CD4-positive, alpha-beta memory T cell (primary cell): ENCODE measurements at regions not wholly inside any gene's neighbourhood (a gene's known extent, or its start where the extent isn't known, plus 50 kb on each side); places are given as distances from the start of the nearest gene placed in this dataset.

Source experiments
- CTCF ChIA-PET: fragments of 350-600 bp; sonication (Branson Sonifier 250); formaldehyde crosslinking; loops from one replicate; lab custom pipeline; 2021; ENCODE audit warnings: inconsistent platforms; ENCODE audit not compliant: partially characterized antibody; lab: Charles Lee
- POLR2A ChIA-PET: fragments of 350-600 bp; sonication (Branson Sonifier 250); formaldehyde crosslinking; loops from one replicate; lab custom pipeline; 2021; ENCODE audit not compliant: partially characterized antibody; lab: Charles Lee
- DNase-seq, 5 donors: peaks; one replicate each; pipeline versions ENCODE4 v3.0.0 to v3.0.0-alpha.2; 2020 to 2022; ENCODE audit warnings: mixed read lengths in 1 of 5
- H3K27ac ChIP-seq: one replicate; pipeline ENCODE4 v1.7.0; 2013; ENCODE audit warnings: low read depth, low read length
- H3K27me3 ChIP-seq: 2 replicates; pipeline ENCODE4 v1.7.0; 2013; ENCODE audit warnings: mild to moderate bottlenecking, low read length, moderate library complexity; ENCODE audit not compliant: insufficient read depth
- H3K36me3 ChIP-seq: 2 replicates; pipeline ENCODE4 v1.7.0; 2013; ENCODE audit warnings: mild to moderate bottlenecking, low read length, moderate library complexity; ENCODE audit not compliant: insufficient read depth
- H3K4me1 ChIP-seq: 2 replicates; pipeline ENCODE4 v1.7.0; 2013; ENCODE audit warnings: mild to moderate bottlenecking, low read length, moderate library complexity; ENCODE audit not compliant: insufficient read depth
- H3K4me3 ChIP-seq, 2 donors: one replicate each; pipeline ENCODE4 v1.7.0; 2013; ENCODE audit warnings: low read length in 2 of 2, mild to moderate bottlenecking in 1 of 2
- H3K9me3 ChIP-seq, 2 donors: one replicate each; pipeline ENCODE4 v1.7.0; 2013; ENCODE audit warnings: low read length in 2 of 2, control low read depth in 1 of 2; ENCODE audit not compliant: control insufficient read depth in 1 of 2
- H3K27ac Mint-ChIP-seq, 7 donors: one replicate each; pipeline ENCODE4 v1.8.0; 2020 to 2021; ENCODE audit warnings: mixed read lengths in 7 of 7, mild to moderate bottlenecking in 6 of 7, inconsistent platforms in 3 of 7, moderate library complexity in 3 of 7
- H3K27me3 Mint-ChIP-seq, 2 donors: one replicate each; pipeline ENCODE4 v1.8.0; 2020 to 2021; ENCODE audit warnings: mixed read lengths in 2 of 2
- H3K36me3 Mint-ChIP-seq, 2 donors: one replicate each; pipeline ENCODE4 v1.8.0; 2020 to 2021; ENCODE audit warnings: mixed read lengths in 2 of 2, inconsistent platforms in 1 of 2, mild to moderate bottlenecking in 1 of 2
- H3K4me1 Mint-ChIP-seq, 4 donors: one replicate each; pipeline ENCODE4 v1.8.0; 2020 to 2021; ENCODE audit warnings: mixed read lengths in 4 of 4, mild to moderate bottlenecking in 1 of 4
- H3K4me3 Mint-ChIP-seq, 8 donors: one replicate each; pipeline ENCODE4 v1.8.0; 2020 to 2021; ENCODE audit warnings: mixed read lengths in 8 of 8, mild to moderate bottlenecking in 7 of 8, moderate library complexity in 6 of 8, inconsistent platforms in 3 of 8
- H3K9me3 Mint-ChIP-seq, 8 donors: one replicate each; pipeline ENCODE4 v1.8.0; 2020 to 2021; ENCODE audit warnings: mixed read lengths in 8 of 8, mild to moderate bottlenecking in 5 of 8, inconsistent platforms in 3 of 8, moderate library complexity in 1 of 8
- intact Hi-C: fragments of 100-400 bp; cut with micrococcal nuclease; formaldehyde crosslinking; loops from one replicate; pipeline ENCODE4 v1.15.1; 2023

DNA sequence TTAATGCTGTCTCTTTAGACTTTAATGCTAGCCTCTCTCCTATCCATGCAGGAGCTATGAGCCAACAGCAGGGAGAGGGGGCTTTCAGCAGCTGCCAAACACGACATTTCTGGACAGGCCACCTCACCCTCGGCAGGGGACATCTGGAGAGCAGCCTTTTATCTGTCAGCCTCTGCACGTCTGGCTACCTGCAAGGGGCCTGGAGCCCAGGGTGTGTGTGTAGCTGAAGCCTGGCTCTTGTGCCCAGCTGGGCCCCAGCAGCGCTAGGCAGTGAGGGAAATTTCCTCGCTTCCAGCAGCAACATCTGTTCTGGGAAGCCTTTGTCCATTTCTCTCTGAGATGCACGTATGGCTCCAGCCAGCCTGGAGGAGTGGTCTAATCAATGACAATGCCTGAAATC lies 728.7 kb upstream of the ID2 start:
- H3K27ac Mint-ChIP-seq: no peak overlapping the region
- Histone ChIP-seq H3K27ac (no peak overlapping the region), H3K4me3 (no peak overlapping the region), H3K4me1 (no peaks in the 10 kb centered on the region), H3K9me3 (no peaks in the 10 kb centered on the region), H3K27me3 (no peaks in the 10 kb centered on the region), H3K36me3 (no peaks in the 10 kb centered on the region)
- no peaks in the 10 kb centered on the region for H3K9me3 Mint-ChIP-seq
- H3K4me1 Mint-ChIP-seq: no peaks in the 10 kb centered on the region
- H3K36me3 Mint-ChIP-seq: no peaks in the 10 kb centered on the region
- CTCF ChIA-PET: interaction anchor here (0.6 kb wide), 1 partner anchor 9 kb away, joined by 3 read pairs; no protein-coding TSS in a partner anchor
- no peak overlapping the region for H3K4me3 Mint-ChIP-seq
- H3K27me3 Mint-ChIP-seq: no peaks in the 10 kb centered on the region
- no peak for DNase-seq
- intact Hi-C loops: no loop called here
- POLR2A ChIA-PET: no interaction called here

- Histone ChIP-seq H3K4me3 (no peak overlapping the region), H3K4me1 (no peaks in the 10 kb centered on the region), H3K27me3 (no peaks in the 10 kb centered on the region), H3K27ac (no peak overlapping the region), H3K36me3 (no peaks in the 10 kb centered on the region), H3K9me3 (no peaks in the 10 kb centered on the region)
- Mint-ChIP-seq H3K4me3 (no peak overlapping the region), H3K9me3 (no peaks in the 10 kb centered on the region), H3K4me1 (no peaks in the 10 kb centered on the region), H3K27me3 (no peaks in the 10 kb centered on the region), H3K36me3 (no peaks in the 10 kb centered on the region), H3K27ac (no peak overlapping the region)
- DNase-seq: no peak
- intact Hi-C loops: no loop called here
- ChIA-PET CTCF (no interaction called here), POLR2A (no interaction called here)
Observed at GRCh38 chr2:7954234-7954633, 727.6 kb upstream of the ID2 start.

DNA sequence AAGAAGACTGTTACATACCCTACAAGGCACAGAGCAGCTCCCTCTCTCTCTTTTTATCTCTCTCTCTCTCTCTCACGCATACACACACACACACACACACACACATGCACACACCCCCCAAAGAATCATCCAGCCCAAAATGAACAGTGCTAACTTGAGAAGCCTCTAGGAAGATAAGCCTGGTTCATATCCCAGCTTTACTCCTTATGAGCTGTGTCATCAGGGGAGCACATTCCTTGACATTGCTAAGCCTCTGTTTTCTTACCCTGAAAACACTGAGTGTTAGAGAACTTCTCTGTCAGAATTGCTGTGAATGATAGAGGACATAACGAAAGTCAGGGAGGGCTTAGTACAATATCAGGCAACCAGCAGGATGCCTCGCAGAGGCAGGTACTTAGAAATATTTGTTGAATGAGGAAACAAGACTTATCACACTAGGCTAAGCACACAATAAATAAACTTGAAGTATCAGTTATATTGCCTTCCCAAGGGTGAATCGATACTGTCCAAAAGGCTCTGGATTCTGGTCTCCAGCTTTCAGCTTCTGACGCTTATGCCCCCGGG lies 725.6 kb upstream of the ID2 start:
- Histone ChIP-seq H3K4me1 (no peaks in the 10 kb centered on the region), H3K27ac (no peak overlapping the region), H3K36me3 (no peaks in the 10 kb centered on the region), H3K4me3 (no peak overlapping the region), H3K9me3 (no peaks in the 10 kb centered on the region), H3K27me3 (no peaks in the 10 kb centered on the region)
- DNase-seq: no peak
- Mint-ChIP-seq H3K4me3 (no peak overlapping the region), H3K4me1 (no peaks in the 10 kb centered on the region), H3K9me3 (no peaks in the 10 kb centered on the region), H3K27ac (no peak overlapping the region), H3K36me3 (no peaks in the 10 kb centered on the region), H3K27me3 (no peaks in the 10 kb centered on the region)
- POLR2A ChIA-PET: no interaction called here
- CTCF ChIA-PET: interaction anchor here (1.1 kb wide), 1 partner anchor 230 kb away, joined by 4 read pairs; no protein-coding TSS in a partner anchor
- intact Hi-C loops: no loop called here

- Mint-ChIP-seq H3K4me1 (no peaks in the 10 kb centered on the region), H3K4me3 (no peak overlapping the region), H3K9me3 (no peaks in the 10 kb centered on the region), H3K36me3 (no peaks in the 10 kb centered on the region), H3K27me3 (no peaks in the 10 kb centered on the region), H3K27ac (no peak overlapping the region)
- no peak for DNase-seq
- no peaks in the 10 kb centered on the region for H3K9me3 ChIP-seq
- no peak overlapping the region for H3K27ac ChIP-seq
- POLR2A ChIA-PET: no interaction called here
- H3K27me3 ChIP-seq: no peaks in the 10 kb centered on the region
- no peaks in the 10 kb centered on the region for H3K36me3 ChIP-seq
- H3K4me1 ChIP-seq: no peaks in the 10 kb centered on the region
- H3K4me3 ChIP-seq: no peak overlapping the region
- intact Hi-C loops: no loop called here
- CTCF ChIA-PET: no interaction called here
Observed at GRCh38 chr2:7961550-7961949, 720.3 kb upstream of the ID2 start.

GRCh38 chr2:7962161-7962560 lies 719.7 kb upstream of the ID2 start:
- no peaks in the 10 kb centered on the region for H3K36me3 Mint-ChIP-seq
- Histone ChIP-seq H3K9me3 (no peaks in the 10 kb centered on the region), H3K27me3 (no peaks in the 10 kb centered on the region), H3K4me3 (no peak overlapping the region), H3K36me3 (no peaks in the 10 kb centered on the region), H3K4me1 (no peaks in the 10 kb centered on the region), H3K27ac (no peak overlapping the region)
- H3K27ac Mint-ChIP-seq: no peak overlapping the region
- intact Hi-C loops: no loop called here
- H3K4me1 Mint-ChIP-seq: no peaks in the 10 kb centered on the region
- DNase-seq: no peak
- ChIA-PET CTCF (interaction anchor here (0.8 kb wide), 1 partner anchor 9 kb away, joined by 3 read pairs; no protein-coding TSS in a partner anchor), POLR2A (no interaction called here)
- H3K27me3 Mint-ChIP-seq: peaks cover 0 to 2% of the 10 kb centered on the region in 2 donors
- no peak overlapping the region for H3K4me3 Mint-ChIP-seq
- no peaks in the 10 kb centered on the region for H3K9me3 Mint-ChIP-seq

- H3K4me3 ChIP-seq: no peak overlapping the region
- intact Hi-C loops: no loop called here
- Mint-ChIP-seq H3K27ac (no peak overlapping the region), H3K4me3 (no peak overlapping the region), H3K4me1 (no peaks in the 10 kb centered on the region), H3K36me3 (no peaks in the 10 kb centered on the region), H3K27me3 (peaks cover 0 to 2% of the 10 kb centered on the region in 2 donors), H3K9me3 (no peaks in the 10 kb centered on the region)
- DNase-seq: no peak
- no peaks in the 10 kb centered on the region for H3K9me3 ChIP-seq
- H3K36me3 ChIP-seq: no peaks in the 10 kb centered on the region
- ChIA-PET POLR2A (no interaction called here), CTCF (no interaction called here)
- H3K27me3 ChIP-seq: no peaks in the 10 kb centered on the region
- H3K27ac ChIP-seq: no peak overlapping the region
- no peaks in the 10 kb centered on the region for H3K4me1 ChIP-seq
Observed at GRCh38 chr2:7963787-7964186, 718.1 kb upstream of the ID2 start.

GRCh38 chr2:7966032-7966431 lies 715.8 kb upstream of the ID2 start:
- Mint-ChIP-seq H3K4me1 (no peaks in the 10 kb centered on the region), H3K27me3 (peaks cover 0 to 2% of the 10 kb centered on the region in 2 donors), H3K36me3 (no peaks in the 10 kb centered on the region), H3K9me3 (no peaks in the 10 kb centered on the region), H3K27ac (no peak overlapping the region), H3K4me3 (no peak overlapping the region)
- H3K36me3 ChIP-seq: no peaks in the 10 kb centered on the region
- no peak overlapping the region for H3K27ac ChIP-seq
- no peaks in the 10 kb centered on the region for H3K4me1 ChIP-seq
- H3K9me3 ChIP-seq: no peaks in the 10 kb centered on the region
- POLR2A ChIA-PET: interaction anchor here (0.6 kb wide), 1 partner anchor 9 kb away, joined by 3 read pairs; no protein-coding TSS in a partner anchor
- DNase-seq: no peak
- CTCF ChIA-PET: no interaction called here
- intact Hi-C loops: no loop called here
- no peak overlapping the region for H3K4me3 ChIP-seq
- no peaks in the 10 kb centered on the region for H3K27me3 ChIP-seq
